NK-92 treated with Interleukin-12 subunit alpha and Interleukin-12 subunit beta, amount 100 ng/mL, for 24 hours (cell line): ENCODE measurements at regions not wholly inside any gene's neighbourhood (a gene's known extent, or its start where the extent isn't known, plus 50 kb on each side); places are given as distances from the start of the nearest gene placed in this dataset.
"Not testable (repeated sequence)": the region's sequence is repeated elsewhere in the genome, so short reads cannot be mapped to it uniquely, and the experiment has no call there.

Experiments
- DNase-seq: peaks from one replicate; lab custom pipeline; 2025; lab: John Stamatoyannopoulos, UW

GRCh38 chr3:16055606-16056211 is 118.8 kb upstream of the GALNT15 start:
- DNase-seq: no peak

- no peak for DNase-seq
Measured at GRCh38 chr3:16056217-16056616, 118.3 kb upstream of the GALNT15 start.

- DNase-seq: no peak
Measured at GRCh38 chr3:16058521-16058920, 116.0 kb upstream of the GALNT15 start.

GRCh38 chr3:16059081-16059537 is 115.4 kb upstream of the GALNT15 start:
- DNase-seq: no peak

GRCh38 chr3:16059711-16060357 is 114.6 kb upstream of the GALNT15 start:
- no peak for DNase-seq

GRCh38 chr3:16060358-16060852 is 114.1 kb upstream of the GALNT15 start:
- no peak for DNase-seq

GRCh38 chr3:16060945-16061344 is 113.5 kb upstream of the GALNT15 start:
- no peak for DNase-seq

GRCh38 chr3:16061491-16061890 is 113.0 kb upstream of the GALNT15 start:
- DNase-seq: no peak

- no peak for DNase-seq
Measured at GRCh38 chr3:16063603-16064002, 110.9 kb upstream of the GALNT15 start.

GRCh38 chr3:16064642-16065414 is 109.7 kb upstream of the GALNT15 start:
- DNase-seq: no peak

- no peak for DNase-seq
Measured at GRCh38 chr3:16066545-16066944, 107.9 kb upstream of the GALNT15 start.

- DNase-seq: no peak
Measured at GRCh38 chr3:16066975-16067374, 107.5 kb upstream of the GALNT15 start.

GRCh38 chr3:16067837-16068471 is 106.5 kb upstream of the GALNT15 start:
- DNase-seq: no peak

GRCh38 chr3:16069149-16069922 is 105.1 kb upstream of the GALNT15 start:
- DNase-seq: no peak

GRCh38 chr3:16070707-16071106 is 103.8 kb upstream of the GALNT15 start:
- DNase-seq: no peak

GRCh38 chr3:16071206-16071605 is 103.3 kb upstream of the GALNT15 start:
- DNase-seq: no peak

- no peak for DNase-seq
Measured at GRCh38 chr3:16072420-16073110, 101.9 kb upstream of the GALNT15 start.

GRCh38 chr3:16073203-16073602 is 101.3 kb upstream of the GALNT15 start:
- DNase-seq: no peak

GRCh38 chr3:16073990-16074671 is 100.3 kb upstream of the GALNT15 start:
- not testable (repeated sequence) for DNase-seq

- no peak for DNase-seq
Measured at GRCh38 chr3:16075647-16076046, 98.8 kb upstream of the GALNT15 start.
